Stimulated activated CD4-positive, alpha-beta T cell treated with anti-CD3 and anti-CD28 coated beads, Interleukin-2, amount 100 ng/mL, for 24 hours (primary cell): ENCODE measurements at regions not wholly inside any gene's neighbourhood (a gene's known extent, or its start where the extent isn't known, plus 50 kb on each side); places are given as distances from the start of the nearest gene placed in this dataset.

Source experiments
- DNase-seq, 2 donors: peaks; one replicate each; pipeline ENCODE4 v3.0.0-alpha.2; 2020

- no peak for DNase-seq
These were observed 117.8 kb upstream of the NEDD9 start for GRCh38 chr6:11350294-11350693.

- DNase-seq = no peak
These were observed 117.4 kb upstream of the NEDD9 start for GRCh38 chr6:11349880-11350279.

GRCh38 chr6:11346516-11346915 lies 114.0 kb upstream of the NEDD9 start:
- no peak for DNase-seq

- DNase-seq = no peak
These were observed 113.1 kb upstream of the NEDD9 start for GRCh38 chr6:11345536-11345935.

DNA sequence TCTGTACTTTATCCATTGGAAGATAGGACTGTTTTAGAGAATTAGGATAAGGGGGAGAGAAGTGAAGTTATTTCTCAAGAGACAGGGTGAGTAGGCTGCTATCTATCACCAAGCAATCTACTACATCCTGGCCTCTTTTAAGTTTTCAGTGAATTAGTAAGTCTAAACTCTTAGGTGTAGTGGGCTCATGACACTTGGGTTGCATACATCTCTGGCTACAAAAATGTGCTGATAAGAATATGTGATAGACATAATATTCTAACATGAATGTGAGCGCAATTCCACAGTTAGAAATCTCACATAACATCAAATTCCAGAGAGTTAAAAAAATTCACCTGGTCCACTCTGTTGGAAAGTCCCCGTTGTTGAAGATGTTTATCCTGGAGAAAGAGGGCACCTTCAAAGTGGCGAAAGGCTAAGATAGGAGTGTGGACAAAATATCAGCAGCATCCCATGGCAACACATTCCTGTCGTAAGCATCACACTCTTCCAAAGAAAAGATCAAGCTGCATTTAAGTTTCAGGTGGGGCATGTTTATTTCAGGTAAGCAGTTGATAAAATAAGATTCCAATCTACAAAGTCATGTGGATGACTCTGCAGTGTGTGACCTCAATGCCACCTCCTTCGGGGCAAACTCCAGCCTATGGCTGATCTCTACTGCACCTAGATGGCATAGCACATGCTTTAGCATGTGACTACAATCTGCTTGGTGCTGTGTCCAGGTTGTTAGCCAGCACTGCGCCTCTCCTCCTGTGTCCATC lies 111.7 kb upstream of the NEDD9 start:
- DNase-seq = no peak

GRCh38 chr6:11341867-11342266 lies 109.4 kb upstream of the NEDD9 start:
- no peak for DNase-seq

DNA sequence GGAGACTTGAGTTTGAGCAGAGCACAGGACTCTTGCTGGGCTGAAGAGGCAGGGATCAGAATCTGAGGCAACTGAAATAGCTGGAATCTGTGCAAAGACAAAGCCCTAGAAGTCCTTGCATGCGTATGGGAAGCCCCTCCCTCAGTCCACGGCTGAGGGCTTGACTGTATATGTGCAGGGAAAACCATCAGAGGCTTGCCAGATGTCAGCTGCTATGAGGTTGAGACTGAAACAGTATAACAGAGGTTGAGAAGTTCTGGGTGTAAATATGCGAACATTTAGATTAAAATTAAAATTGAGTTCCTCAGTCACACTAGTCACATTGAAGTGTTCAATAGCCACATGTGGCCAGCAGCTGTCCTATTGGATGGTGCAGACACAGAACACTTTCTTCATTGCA lies 108.8 kb upstream of the NEDD9 start:
- DNase-seq = no peak

GRCh38 chr6:11339380-11339779 lies 106.9 kb upstream of the NEDD9 start:
- DNase-seq = no peak

DNA sequence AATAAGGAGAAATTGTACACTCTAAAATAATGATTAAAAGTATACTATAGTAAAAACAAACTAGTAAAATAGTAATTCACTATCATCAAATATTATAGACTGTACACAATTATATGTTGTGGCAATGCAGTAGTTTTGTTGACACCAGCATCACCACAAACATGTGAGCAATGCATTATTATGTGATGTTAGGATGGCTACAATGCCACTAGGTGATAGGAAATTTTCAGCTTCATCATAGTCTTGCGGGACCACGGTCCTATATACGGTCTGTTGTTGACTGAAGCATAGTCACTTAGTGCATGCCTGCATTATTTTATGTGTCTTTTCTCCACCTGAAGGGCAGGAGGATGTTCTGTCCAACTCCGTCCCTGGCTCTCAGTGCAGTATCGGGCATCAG lies 104.8 kb upstream of the NEDD9 start:
- DNase-seq = no peak

DNA sequence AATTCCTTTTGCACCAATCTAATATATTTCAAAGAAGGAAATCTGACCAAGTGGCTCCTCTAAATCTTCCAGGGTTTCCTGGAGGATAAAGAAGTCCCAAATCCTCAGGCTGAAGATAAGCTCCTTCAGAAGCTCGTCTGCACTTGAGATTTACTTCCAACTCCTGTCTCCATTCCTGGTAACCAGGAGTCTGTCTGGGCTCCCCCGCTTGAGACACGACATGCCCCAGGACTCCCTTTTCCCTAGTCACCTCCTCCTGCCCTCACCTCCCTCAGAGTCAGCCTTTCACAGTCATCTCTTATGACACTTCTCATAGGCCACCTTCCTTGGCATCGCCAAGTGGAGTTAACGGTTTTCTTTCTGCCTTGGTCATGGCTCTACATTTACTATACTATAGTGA lies 103.4 kb upstream of the NEDD9 start:
- no peak for DNase-seq

- no peak for DNase-seq
These were observed 100.8 kb upstream of the NEDD9 start for GRCh38 chr6:11333132-11333849.

DNA sequence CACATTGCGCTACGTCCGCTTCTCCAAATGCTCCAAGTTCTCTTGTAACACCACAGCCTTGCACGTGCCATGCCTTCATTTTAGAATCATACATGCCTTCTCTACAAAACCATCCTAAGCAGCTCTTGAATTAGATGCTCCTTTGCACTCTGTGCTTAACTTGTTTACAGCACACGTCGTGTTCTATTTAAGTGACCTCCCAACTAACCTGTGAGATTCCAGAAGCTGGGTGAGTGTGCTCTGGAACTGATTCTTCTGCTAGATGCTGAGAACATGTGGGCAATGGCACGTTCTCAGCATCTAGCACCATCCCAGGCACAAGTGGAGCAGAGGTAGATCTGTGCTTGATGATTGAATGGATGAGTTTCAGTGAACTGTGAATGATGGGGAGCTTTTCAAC lies 100.0 kb upstream of the NEDD9 start:
- DNase-seq = no peak

GRCh38 chr6:11331111-11331510 lies 98.6 kb upstream of the NEDD9 start:
- no peak for DNase-seq

DNA sequence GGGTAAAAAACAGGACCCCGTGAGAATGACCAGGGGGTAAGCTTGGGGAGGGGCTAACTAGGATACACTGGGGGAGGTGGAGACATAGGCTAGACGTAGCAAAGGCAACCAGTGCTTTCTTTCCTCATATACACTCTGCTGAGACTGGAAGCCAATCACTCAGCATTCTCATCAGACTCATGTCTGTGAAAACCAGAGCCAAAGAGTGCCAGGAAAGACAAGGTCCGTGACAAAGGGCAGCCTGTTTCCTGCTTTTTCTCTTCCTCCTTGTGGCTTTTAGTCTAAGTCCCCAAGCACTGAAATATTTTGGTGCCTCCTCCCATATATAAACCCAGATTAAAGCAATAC lies 97.9 kb upstream of the NEDD9 start:
- no peak for DNase-seq

DNA sequence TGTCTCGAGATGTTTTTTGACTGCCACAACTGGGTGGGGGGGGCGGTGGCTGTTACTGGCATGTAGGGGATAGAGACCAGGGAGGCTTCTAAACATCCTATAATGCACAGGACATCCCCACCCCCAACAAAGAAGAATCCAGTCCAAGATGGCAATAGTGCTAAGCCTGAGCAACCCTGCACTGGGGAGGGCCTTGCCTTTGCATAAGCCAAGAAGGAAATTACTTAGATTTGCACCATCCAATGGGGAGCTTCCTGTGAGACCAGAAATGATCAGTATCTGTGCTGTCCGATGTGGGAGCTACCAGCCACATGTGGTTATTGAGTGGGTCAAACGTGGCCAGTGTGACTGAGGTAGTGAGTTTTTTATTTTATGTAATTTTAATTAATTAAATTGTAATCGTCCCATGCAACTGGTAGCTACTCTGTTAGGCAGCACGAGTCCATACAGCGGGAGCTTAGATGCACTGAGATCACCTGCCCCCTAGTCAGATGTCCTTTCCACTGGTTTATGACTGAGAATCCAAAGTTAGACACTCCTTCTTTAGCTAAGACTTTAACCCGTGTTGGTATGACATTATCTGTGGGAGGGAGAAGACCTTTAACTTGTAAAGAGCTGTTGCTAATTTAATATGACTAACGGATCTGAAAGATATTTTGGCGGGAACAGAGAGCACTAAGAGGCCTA lies 97.4 kb upstream of the NEDD9 start:
- no peak for DNase-seq

- no peak for DNase-seq
These were observed 96.3 kb upstream of the NEDD9 start for GRCh38 chr6:11328613-11329247.

DNA sequence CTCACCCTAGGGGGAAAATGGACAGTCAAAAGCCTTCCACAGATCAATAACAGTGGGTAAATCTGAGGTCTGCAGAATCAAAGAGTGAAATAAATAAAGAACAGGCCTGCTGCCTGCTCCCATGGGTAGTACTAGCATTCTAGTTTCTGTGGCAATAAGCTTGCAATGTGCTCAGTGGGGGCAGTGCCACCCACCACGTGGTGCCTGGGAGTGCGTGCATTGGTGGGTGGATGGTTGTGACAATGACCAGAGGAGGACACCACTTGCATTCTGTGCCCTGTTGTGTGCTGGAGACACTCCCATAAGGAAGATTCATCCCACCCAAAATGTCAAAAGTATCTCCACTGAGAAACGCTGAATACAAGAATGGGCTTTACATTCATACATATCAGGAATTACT lies 95.5 kb upstream of the NEDD9 start:
- no peak for DNase-seq

DNA sequence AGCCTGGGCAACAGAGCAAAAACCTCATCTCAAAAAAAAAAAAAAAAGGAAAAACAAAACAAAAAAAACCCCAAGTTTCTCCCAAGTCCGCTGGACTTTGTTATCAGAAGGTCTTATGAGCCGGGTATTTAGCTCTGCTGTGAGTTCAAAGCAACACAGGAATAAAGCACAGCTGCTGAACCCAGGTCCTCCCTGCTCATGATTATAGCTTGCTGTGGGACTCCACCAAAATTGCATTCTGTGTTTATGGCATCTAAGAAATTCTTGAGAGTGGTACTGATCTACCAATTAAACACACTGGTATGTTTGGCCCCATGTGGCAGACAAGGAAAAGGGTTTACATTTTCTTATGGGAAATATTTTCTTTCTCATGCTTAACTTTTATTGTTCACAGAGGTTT lies 93.6 kb upstream of the NEDD9 start:
- no peak for DNase-seq

DNA sequence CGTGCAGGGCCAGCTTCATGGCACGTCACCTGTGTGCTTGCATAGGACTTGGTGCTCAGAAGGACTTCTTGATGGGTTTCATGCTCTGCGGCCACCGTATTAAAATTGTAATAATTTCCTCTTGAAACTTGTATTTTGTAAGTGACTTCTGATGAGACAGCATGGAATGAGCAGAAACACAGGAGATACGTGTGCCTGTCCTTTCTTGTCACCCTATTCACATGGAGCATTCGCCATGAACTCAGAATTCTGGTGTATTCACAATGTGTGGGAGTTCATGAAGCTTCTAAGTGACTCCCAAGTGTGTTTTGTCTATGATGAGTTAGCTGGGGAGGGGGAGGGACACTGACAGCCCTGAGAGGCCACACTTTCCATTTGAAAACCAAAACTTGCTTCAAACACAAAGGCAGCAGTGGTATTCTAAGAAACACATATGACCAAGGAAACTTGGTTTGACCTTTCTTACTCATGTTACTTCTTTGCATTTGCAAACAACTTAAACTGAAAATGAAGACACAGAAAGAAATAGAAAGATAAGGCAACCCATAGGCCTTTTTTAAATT lies 92.1 kb upstream of the NEDD9 start:
- peak; percentile 45 to 67 for DNase-seq

DNA sequence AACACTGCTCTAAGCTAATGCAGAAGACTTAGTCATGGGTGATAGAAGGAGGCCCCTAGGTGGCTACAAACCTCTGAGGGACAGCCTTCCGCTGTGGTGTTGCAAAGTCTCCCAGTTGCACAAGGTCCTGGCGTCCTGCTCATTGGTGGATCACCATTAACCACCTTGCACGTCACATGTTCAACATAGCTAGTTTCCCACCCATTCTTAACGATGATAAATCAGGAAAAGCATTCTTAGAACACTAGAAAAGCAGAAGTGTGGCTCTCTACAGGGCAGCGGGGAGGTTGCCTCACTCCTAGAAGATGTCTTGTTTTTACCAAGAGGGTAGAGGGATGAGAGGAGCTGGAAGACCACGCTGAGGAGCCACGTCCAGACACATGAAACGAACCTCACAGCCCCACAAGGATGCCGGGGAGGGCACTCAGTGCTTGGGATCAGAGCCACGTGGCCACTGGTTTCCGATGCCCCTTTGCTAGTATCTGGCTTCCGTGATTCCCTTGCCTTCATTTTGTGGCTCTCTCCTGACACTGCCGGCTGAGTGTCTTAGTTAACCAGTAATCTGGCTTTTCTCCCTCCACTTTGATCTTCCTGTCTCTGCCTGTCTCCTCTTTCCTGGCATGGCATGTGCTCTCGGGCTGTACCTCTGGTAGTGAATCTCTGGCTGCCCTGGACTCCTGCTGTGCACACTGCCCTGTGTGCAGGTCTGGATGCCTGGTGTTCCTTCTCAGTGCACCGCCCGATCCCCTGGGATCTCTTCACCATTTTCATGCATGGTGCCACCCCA lies 91.4 kb upstream of the NEDD9 start:
- DNase-seq = no peak

DNA sequence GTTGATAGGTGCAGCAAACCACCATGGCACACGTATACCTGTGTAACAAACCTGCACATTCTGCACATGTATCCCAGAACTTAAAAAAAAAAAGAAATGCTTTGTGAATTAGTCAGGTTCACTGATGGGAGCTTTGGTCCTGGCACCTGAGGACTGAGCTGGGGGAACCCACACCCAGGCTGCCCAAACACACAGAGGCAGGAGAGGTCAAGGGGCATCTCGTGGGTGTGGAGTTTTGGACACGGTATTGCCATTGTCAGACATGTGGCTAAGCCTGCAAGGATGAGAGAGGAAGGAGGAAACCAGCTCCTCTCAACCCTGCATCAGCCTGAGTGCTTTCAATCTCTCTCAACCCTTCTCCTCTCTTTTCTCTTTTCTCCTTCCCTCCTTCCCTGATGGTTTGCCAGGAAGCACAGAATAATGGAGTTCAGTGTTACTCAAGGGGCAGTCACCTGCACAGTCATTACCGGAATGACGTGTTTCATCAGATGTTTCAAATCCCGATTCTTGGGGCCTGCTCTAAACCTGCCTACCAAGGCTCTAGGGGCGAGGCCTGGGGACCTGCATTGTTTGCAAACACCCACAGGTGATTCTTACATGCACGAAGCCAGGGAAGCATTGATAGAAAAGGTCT lies 89.9 kb upstream of the NEDD9 start:
- DNase-seq = no peak
